Skeletal muscle cell (primary cell): ENCODE measurements at regions not wholly inside any gene's neighbourhood (a gene's known extent, or its start where the extent isn't known, plus 50 kb on each side); places are given as distances from the start of the nearest gene placed in this dataset.
A peak's percentile ranks its signal among the peaks of the same experiment; 100 is the strongest.
"Not testable (repeated sequence)": the region's sequence is repeated elsewhere in the genome, so short reads cannot be mapped to it uniquely, and the experiment has no call there.

Source experiments
- DNase-seq: peaks from one replicate; pipeline ENCODE4 v3.0.0-alpha.2; 2010; ENCODE audit warnings: low read depth
- H3K4me3 ChIP-seq: 2 replicates; pipeline ENCODE4 v1.5.1; 2011; ENCODE audit warnings: low read depth, mild to moderate bottlenecking, control low read depth, low read length, moderate library complexity

DNA sequence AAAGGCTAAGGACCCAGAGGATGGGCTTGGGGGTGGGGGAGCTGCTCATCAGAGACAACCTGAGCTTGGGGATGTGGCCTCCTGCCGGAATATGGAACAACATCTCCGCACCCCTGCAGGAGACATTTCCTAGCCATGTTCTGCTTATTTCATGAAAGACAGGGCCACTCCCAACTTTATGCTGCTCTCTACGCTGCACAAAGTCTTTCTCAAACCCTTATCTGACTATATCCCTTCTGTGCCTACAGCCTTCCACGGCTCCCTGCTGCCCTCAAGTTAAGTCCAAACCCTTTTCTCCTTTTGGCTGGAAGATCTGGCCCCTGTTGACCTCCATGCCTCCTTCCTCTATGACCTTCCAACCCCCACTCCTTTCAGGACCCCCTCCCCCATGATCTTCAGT is 562.0 kb downstream of the MN1 start:
- DNase-seq, result no peak
- H3K4me3 ChIP-seq, result no peak overlapping the region

DNA sequence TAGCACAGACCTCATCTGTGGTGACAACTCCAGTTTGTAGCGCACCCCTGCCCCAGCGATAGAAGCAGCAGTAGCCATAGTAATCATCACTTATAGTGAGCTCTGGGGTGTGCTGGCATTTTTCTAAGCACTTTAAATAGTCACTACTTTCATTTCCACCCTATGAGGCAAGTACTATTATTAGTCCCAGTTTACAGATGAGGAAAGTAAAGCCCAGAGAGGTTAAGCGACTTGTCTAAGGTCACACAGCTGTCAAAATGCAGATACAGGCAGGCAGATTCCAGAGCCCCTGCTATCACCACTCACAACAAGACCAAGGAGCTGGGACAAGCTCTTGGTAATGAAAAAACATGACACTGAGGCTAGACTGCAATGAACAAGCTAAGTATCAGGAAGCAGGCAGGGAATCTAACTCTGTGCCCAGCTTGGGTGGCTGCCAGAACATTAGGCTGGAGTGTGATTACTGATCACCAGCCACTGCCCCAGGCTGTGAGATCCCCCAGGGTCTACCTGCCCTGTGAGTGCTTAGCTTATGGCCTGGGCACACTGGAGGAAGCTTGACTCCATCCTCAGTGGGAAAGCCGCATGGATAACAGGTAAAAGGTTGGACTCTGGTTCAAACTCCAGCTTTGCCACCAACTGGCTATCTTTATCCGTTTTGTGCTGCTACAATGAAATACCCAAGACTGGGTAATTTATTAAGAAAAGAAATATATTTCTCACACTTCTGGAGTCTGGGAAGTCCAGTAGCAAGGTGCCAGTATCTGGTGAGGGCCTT is 561.1 kb downstream of the MN1 start:
- DNase-seq, result no peak

DNA sequence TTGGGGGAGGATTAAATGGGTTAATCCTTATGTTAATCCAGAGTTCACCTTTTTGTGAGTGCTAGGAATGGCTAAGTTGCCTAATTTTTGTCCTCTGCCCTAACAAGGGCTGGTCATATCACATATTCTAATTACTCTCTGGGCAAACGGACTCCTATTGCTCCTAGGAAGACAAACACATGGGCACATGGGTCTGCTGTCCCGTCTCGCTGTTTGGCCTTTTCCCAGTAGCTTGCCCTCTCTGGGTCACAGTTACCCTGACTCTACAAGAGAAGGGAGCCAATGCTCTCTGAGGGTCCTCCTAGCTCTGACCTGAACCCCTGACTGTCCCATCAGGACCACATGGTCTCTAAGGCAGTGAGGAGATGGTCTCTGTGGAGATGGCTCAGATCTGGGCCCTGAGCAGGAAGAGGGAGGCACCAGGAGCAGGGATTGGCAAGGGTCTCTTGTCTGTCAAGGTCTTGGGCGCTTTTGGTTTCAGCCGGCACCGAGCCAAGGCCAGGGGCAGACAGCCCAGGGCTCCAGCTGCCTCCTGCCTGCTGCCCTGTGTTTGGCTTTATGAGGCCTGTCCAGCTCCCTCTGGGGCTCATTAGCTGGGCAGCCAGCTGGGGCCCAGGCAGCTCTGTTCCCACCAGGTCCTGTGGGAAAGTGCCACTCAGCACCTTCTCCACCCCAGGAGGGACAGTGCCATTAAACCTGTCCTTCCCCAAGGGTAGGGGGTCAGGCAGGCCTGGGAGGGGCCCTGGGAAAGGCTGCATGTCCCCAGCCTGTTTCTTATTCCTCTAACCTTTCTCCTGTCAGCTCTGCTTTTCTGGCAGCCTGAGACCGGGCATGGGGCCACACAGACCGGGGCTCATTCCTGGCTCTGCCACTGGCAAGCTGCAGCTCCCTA is 559.9 kb downstream of the MN1 start:
- no peak overlapping the region for H3K4me3 ChIP-seq
- no peak for DNase-seq

More for the DNA sequence above, 561.1 kb downstream of the MN1 start:
- no peak overlapping the region for H3K4me3 ChIP-seq

DNA sequence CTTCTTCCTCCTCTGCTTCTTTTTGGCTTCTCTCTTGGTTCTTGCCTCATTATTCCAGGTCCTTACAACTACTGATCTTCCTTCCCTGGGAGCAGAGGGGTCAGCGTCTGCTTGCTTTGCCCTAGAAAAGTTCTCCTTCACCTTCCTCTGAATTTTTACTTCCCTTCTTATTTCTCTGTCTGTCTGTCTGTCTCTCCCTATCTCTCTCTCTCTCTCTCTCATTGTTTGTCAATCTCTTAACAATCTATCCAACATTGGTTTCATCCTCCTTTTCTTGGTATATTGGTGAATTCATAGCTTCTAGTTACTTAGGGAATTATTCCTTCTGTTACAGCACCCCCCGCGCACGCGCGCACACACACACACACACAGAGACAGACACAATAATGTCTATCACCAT is 559.1 kb downstream of the MN1 start:
- DNase-seq, result no peak
- no peak overlapping the region for H3K4me3 ChIP-seq

DNA sequence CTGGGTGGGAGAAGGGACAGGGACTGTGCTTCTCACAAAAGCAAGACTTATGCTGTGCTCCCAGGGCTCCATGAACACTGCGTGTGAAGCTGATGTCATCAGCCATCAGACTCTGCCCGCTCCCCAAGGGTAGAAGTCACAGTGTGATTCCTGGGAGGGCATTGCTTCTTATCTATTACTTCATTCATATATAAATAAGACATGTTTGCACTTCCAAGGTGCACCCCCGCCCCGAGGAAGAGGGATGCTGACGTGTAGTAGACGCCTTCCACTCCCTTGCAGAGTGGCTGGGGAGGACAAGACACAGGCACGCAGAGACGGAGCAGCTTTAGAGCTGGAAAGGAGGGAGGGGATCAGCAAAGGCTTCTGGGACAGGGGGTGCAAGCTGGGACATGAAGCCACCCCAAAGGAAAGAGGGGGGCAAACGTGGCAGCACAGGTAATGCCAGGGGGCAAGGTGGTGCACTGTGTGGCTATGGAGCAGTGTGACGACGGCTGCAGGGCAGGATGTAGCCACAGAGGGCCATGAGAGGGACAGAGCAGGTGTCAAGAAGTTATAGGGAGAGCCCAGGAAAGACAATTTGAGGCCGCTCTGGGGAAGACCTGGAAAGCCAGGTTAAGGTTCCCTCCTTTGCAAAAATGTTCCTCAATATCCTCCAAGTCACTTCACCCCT is 558.5 kb downstream of the MN1 start:
- no peak overlapping the region for H3K4me3 ChIP-seq
- DNase-seq, result no peak

DNA sequence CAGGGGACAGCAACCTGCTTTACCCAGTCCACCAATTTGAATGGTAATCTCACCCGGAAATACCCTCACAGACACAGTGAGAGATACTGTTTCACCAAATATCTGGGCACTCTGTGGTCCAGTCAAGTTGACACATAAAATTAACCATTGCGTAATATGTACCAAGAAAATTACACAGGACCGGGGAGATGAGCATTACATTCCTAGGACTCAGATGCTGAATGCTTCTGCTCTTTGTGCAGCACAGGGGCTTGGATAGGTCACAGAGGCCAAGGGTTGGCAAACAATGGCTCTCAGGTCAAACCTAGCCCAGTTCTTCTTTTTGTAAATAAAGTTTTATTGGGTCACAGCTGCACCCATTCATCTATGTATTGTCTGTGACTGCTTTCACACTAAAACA is 557.2 kb downstream of the MN1 start:
- DNase-seq, result no peak
- no peak overlapping the region for H3K4me3 ChIP-seq

DNA sequence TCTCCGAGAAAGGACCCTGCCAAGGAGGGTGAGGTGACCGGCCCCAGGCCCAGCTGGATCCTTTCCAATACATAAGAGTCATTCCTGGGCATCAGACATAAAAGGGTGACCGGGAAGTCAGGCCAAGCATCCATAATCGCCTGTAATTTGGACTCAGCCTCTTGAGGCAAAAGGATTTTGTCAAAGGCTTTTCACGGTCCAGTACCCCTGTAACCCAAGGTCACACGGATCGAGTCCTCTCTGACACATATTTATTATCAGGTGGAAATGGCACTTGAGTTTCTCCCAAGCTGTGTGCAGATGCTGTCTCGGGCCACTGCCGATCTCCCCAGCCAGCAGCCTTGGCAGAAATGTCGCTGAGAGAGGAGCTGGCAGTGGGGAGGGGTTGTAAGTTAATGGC is 556.5 kb downstream of the MN1 start:
- no peak overlapping the region for H3K4me3 ChIP-seq
- no peak for DNase-seq

DNA sequence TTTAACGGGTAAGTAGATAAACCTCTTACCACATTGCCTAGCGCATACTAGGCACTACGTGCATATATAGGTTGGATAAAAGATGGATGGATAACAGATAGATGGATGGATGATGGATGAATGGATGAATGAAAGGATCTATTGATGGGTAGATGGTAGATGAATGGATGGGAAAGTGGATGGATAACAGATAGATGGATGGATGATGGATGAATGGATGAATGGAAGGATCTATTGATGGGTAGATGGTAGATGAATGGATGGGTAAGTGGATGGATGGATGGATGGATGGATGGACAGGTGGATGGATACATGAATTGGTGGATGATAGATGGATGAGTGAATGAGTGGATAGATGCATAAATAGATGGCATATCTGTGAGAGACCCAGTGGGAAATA is 555.0 kb downstream of the MN1 start:
- H3K4me3 ChIP-seq, result no peak overlapping the region
- DNase-seq, result no peak

DNA sequence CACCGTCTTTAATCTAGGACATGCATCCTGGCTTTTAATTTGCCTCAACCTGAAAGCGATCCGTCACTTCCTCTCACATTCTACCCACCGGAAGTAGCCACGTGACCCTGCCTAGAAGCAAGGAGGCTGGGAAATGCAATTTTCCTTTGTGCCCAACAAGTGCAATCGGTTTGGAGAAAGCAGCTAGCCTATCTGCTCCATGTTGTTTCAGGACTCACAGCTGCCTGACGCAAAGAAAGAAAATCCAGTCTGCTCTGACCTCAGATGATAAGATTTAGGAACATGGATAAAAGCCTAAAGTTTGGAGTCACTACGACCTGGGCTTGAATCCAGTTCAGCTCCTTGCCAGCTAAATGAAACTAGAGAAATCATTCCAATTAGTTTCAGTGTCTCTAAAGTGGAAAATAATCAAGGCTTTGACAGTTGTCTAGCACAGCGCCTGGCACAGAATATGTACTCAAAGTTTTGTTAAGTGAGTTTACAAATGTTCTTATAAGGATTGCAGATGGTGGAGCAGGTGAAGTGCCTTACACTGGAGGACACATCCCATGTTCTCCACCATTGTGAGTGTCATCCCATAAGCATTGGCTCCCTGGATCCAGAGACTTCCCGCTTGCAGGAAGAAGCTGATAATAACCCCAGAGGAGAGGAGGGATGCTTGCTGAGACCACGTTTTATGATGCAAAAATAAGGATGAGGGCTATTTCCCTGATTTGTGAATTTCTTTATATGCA is 553.7 kb downstream of the MN1 start:
- DNase-seq, result no peak
- no peak overlapping the region for H3K4me3 ChIP-seq

DNA sequence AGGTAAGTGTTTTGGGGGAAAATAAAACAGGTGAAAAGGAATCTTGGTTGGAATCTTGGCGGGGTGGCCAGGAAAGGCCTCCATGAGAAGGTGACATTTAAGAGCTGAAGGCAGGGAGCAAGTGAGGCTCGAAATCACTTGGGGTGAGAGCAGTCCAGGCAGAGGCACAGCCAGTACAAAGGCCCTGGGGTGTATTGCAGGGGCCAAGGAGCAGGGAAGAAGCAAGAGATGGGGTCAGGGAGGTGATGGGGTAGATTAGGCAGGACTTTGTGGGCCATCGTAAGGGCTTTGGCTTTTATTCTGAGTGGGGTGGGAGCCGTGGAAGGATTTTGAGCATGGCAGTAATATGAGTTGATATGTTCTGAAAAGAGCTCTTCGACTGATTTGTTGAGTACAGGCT is 551.1 kb downstream of the MN1 start:
- H3K4me3 ChIP-seq, result no peak overlapping the region
- DNase-seq, result no peak

DNA sequence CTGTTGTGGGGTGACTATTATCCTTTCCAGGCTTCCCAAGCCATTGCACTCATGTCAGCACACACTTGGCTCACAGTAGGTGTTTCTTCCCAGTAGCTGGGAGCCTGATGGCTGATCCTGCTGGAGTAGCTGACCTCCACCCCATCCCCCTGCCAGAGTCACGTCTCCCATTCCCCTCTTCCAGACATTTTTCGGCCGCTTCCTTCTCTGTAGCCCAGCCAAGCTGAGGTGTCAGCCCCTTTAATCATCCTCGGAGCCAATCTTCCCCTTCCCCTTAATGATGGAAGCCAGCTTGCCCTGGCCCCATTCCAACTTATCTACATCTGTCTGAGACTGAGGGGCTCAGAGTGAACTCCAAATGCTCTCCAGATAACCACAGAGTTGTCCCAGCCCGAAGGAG is 550.7 kb downstream of the MN1 start:
- DNase-seq, result no peak
- H3K4me3 ChIP-seq, result no peak overlapping the region

DNA sequence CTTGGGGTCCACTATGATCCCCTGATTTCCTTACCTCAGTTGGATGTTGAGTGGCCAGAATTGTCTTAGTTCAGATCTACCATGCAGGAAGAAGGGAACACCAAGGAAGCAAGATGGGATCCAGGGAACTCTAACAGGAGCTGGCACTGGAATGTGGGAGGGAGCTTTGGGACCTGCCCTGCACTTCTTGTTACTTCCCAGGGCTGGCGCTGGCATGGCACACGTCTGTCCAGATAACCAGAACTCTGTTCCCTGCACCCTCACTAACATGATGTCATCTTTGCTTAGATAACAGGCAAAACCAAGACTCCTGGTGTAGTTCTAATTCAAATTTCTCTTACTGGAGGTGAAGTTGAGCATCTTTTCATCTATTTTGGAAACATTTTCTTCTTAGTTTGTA is 550.0 kb downstream of the MN1 start:
- no peak overlapping the region for H3K4me3 ChIP-seq
- DNase-seq, result no peak

DNA sequence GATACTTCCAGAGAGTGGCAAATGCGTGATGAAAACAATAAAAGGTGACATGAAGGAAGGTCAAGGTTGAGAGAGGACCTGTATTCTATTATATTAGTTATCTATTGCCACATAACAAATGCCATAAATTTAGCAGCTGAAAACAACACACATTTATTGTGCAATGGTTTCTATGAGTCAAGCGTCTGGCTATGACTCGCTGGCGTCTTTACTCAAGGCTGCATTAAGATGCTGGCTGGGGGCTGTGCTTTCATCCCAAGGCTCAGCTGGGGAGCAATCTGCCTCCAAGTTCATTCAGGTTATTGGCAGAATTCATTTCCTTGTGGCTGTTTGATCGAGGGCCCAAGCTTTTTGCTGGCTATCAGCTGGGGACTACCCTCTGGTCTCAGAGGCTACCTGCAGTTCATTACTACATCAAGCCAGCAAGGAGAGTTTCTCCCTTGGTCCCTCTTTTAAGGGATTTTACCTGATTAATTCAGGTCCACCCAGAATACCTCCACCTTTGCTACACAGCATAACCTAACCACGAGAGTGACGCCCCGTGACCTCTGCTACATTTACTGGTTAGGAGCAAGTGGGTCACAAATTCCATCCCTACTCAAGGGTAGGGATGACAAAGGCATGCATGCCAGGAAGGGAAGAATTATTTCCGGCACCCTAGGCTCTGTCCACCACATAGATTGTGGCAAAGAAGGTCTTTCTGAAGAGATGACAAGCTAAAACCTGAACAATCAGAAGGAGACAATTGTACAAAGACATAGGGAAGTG is 549.1 kb downstream of the MN1 start:
- no peak overlapping the region for H3K4me3 ChIP-seq
- peak; percentile 67 for DNase-seq

DNA sequence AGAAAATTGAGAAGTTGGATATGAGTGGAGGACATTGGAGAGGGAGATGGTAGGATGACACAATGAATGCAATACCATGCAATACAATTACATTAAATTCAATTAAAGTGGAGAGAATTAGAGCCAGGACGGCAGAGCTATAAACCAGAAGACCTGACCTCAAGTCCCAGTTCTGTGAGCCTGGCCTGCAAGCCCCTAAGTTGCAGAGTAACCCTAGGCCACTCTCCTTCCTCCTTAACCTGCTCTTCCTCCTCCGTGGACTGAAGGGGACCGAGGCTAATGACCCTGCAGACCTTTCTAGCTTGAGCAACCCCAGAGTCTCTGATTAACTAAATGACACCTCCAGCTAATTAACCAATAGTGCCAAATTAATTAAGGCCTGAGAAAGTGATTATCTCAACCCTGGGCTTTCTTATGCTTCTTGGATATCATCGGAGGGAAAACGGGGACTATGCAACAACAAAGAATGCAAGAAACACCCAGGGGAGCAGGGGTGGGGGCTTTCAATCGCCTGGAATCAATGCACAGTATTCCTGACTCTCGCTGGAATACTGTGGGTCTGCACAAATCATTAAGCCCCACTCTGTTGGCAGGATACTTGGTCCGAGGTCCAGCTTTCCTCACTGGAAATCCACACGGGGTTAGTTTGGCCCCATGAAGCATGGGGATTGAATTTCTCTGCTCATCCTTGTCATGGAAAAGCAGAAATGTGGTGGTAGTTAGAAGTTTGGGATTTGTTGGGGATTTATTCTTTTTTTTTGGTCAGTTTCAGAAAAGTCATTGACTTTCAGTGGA is 548.3 kb downstream of the MN1 start:
- no peak overlapping the region for H3K4me3 ChIP-seq
- DNase-seq, result no peak

DNA sequence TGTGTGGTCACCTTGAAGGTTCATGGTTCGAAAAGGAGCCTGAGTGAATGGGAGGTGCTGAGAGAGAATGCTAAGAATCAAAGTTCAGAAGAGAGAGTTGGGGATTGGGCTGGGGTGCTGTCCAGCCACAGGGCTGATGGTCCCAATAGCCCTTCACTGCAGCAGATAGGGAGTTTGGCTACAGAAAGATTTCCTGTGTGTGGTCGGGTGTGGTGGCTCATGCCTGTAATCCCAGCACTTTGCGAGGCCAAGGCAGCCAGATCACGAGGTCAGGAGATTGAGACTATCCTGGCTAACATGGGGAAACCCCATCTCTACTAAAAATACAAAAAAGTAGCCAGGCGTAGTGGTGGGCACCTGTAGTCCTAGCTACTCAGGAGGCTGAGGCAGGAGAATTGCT is 547.5 kb downstream of the MN1 start:
- not testable (repeated sequence) for DNase-seq, H3K4me3 ChIP-seq

DNA sequence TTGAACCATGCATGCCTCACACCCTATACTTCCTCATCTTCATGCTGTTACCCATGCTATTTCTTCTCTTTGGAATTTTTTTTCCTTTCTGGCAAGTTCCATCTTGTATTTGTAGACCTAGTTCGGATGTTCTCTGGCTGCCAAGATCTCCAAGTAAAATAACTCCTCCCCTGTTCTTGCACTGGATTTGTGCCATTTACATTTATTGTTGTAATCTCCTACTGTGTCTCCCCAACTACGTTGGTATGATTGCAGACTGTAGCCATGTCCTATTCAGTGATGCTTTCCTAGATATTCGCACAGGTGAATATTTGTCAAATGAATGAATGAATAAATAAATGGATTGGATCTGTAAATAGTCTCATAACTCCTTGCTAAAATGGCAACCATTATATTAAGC is 546.0 kb downstream of the MN1 start:
- no peak overlapping the region for H3K4me3 ChIP-seq
- no peak for DNase-seq

DNA sequence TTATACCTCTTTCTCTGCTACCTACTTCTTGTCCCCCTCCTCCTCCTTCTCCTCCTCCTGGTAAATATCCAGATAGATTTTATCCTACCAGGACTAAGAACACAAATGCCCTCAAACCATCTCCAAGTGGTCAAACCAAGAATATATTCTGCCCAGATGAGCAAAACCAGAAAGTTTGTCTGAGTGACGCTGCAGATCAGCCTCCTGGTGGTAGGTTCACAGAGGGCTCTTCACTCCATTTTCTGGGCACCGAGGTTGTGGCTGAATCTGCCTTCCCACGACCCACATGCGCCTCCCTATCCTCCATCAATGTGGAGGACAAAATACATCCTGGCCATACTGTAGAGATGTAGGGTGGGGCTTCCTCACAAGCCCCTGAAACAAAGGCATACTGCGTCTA is 543.6 kb downstream of the MN1 start:
- no peak for DNase-seq
- H3K4me3 ChIP-seq, result no peak overlapping the region

DNA sequence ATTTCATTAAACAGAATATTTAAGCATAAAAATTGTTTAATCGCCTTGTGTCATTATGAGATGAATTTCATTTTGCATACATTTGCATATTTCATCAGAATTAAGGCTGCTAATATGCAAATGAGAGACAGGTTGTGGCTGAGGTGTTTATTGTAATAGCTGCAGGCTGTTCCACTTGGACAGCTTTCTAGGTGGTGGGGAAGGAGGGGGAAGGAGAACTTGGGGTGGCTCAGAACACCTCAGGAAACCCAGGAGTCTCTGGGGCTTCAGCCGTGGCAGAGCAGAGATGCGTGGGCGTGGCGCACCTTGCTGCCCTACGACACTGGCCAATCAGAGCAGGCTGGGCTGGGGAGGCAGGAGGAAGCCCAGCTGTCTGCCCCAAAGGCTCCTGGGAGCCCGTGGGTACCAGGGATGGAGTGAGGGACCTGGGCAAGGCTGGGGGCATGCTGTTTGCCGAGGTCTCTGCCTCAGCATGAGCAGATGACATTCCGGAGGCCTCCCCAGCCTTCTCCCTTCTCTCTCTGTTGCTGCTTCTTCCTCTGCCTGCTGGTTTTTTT is 542.9 kb downstream of the MN1 start:
- no peak overlapping the region for H3K4me3 ChIP-seq
- no peak for DNase-seq
